HL-60/S4 treated with phorbol 12-myristate 13-acetate at 8.2 ng/mL for 4 days and 3 days (cell line): ENCODE measurements at regions not wholly inside any gene's neighbourhood (a gene's known extent, or its start where the extent isn't known, plus 50 kb on each side); places are given as distances from the start of the nearest gene placed in this dataset.

ENCODE experiments used
- in situ Hi-C: fragments of 300-500 bp; cut with MboI; formaldehyde crosslinking; loops from 2 replicates; pipeline ENCODE4 v1.15.0; 2022; ENCODE audit warnings: low sequenced_read_pairs

DNA sequence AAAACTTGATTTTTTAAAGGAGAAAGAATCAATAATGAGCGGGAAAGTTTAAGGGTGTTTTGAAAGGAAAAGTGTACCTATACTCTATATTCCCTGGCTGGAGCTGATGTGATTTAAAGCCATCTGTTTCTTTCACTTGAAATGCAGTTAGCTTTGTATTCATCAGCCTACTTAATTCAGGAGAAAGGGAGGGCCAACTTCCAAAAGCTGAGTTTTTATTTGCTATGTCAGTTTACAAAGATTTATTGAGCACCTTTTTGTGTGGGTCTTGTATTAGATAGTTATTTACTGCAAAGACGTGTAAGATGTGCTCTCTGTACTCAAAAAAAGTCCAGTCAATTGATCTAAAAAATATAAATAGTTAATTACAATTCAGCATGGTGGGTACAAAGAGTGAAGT lies 176.2 kb upstream of the GOLIM4 start:
- in situ Hi-C loops, result no loop called here

DNA sequence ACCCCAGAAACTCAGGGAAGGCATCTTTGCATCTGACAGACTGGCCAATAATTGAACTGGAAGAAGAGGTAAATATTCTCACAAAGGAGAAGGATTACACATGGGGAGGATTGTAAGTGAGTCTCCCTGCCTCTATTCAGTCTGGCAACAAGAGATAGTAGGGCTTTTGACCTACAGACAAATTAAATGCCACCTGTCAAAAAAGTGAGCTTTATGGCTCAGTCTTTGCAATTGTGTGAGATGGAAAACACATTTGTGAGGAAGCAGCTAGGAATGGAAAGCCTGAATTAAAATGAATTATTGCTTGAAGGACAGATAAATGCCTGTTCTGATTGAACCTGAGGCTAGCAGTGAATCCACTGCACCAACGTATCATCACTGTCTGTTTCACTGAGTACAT lies 173.3 kb upstream of the GOLIM4 start:
- in situ Hi-C loops, result no loop called here

DNA sequence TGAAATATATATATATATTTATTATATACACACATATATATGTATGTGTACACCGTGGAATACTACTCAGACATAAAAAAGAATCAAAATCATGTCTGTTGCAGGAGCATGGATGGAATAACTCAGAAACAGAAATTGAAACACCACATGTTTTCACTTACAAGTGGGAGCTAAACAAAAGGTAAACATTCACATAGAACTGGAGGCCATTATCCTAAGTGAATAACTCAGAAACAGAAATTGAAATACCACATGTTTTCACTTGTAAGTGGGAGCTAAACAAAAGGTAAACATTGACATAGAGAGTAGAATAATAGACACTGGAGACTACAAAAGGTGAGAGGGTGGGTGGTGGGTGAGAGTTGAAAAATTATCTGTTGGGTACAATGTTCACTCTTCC lies 171.5 kb upstream of the GOLIM4 start:
- in situ Hi-C loops, result no loop called here

DNA sequence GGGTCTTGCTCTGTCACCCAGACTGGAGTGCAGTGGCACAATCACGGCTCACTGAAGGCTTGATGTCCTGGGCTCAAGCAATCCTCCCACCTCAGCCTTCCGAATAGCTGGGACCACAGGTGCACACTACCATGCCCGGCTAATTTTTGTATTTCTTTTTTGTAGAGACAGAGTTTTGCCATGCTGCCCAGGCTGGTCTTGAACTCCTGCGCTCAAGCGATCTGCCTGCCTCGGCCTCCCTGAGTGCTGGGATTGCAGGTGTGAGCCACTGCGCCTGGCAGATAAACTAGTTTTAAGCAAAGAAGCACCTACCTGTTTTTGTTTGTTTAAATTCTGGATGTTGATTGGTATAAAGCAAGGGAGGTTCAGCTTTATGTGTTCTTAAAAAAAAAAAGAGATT lies 170.6 kb upstream of the GOLIM4 start:
- in situ Hi-C loops, result no loop called here

DNA sequence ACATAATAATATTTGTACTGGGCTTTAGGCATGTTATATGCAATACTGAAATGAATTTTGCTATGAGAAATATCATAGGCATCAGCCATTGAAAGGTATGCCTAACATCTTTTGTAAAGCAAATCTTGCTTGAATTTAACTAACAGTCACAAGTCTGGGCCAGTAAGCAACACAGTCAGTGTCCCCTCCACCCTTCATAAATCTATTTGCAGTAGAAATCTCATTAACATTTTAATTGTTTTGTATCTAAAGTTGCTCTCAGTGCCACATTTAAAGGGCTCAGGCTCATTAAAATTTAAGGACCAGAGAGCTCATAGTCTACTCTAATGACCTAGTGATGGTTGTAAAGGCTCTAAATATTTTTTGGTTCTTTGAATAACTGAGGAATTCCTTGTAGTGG lies 167.2 kb upstream of the GOLIM4 start:
- in situ Hi-C loops, result no loop called here

DNA sequence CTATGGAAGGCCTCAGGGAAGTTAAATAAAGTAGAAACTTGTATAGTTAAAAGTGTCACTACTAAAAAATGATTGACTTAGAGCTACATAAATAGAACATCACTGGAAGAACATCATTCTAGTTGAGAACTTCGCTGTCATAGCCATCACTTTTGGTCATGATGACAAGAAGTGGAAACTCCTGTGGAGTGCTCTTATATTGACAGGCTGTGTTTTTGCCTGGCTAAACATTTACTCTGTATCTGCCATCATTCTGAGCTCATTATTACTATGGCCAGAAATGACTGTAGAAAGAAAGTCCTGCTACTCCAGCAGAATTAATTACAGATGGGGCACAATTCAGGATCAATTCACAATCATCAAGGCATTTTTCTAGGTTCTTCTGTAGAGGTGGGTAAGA lies 165.1 kb upstream of the GOLIM4 start:
- in situ Hi-C loops, result no loop called here

DNA sequence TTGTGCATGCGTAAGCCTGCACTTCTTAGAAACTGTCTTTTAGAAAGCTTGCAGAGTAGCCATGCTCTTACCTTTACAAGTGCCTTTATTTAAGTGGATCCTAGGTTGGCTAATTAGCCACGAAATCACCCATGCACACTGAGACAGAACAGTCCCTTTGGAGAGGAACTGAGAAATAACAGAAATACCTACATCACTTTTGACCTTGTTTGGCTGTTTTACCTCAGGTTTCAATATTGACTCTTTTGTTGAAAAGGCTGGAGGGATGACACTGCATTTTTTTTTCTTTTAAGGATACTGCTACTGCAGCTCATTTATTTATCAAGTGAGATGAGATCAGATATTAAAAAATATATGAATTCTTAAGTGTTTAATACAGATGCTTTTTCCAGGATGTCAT lies 155.6 kb upstream of the GOLIM4 start:
- in situ Hi-C loops, result no loop called here

DNA sequence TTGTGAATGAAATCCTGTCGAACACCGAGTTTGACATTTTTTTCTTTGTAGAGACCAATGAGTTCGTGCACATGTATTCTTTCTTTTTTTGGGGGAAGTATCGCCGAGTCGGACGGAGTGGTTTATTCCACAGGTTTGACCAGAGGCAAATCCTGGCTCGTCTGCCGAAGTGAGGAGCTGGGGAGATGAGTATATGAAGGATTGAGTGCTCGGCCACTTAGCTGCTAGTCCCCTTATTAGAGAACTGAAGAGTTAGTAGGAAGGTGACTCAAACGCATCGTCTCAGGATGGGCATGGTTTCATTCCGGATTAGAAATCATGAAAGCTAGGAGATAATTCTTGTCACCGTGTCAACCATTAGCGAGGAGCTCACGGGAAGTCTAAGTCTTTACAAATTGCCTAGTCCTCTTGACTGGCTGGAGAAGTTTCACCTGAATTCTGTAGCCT lies 154.7 kb upstream of the GOLIM4 start:
- in situ Hi-C loops, result no loop called here

DNA sequence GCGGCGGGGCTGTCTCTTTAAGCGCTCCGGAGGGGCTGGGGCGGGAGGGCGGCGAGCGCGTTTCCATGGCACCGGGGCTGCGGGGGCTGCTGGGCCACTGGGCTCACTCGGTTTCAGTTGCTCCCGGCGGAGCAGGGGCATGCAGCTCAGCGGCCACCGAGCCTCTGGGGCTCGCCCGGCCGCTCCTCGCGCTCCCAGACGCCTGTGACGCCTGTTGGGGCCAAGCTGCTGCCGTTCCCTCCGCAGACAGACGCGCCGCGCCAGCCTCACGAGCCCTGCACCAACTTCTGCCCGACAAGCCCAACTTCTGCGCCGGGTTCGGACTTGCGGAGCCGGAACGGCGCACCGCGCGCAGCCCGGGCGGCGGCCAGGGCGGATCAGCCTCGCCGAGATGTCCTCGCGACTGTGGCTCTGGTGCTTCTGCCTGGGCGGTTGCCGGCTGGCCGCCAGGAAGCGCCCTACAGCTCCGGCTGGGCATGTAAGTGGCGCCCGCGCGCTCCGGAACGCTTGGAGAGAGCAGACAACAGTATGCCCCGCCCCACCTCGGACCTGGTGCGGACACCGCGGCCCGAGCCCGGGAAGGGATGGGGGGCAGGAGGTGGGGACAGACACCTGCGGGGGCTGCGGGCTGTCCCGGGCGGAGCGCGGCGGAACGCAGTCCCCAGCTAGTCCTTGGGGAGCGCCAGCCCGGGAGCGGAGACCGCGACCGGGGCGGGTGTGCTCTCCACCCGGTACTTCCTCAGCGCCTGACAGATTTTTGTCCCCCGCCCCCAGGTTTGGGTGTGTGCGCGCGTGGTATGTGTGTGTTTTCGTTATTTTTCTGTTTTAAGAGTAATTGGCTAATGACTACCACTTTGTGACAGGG lies 154.1 kb upstream of the GOLIM4 start:
- in situ Hi-C loops, result no loop called here

DNA sequence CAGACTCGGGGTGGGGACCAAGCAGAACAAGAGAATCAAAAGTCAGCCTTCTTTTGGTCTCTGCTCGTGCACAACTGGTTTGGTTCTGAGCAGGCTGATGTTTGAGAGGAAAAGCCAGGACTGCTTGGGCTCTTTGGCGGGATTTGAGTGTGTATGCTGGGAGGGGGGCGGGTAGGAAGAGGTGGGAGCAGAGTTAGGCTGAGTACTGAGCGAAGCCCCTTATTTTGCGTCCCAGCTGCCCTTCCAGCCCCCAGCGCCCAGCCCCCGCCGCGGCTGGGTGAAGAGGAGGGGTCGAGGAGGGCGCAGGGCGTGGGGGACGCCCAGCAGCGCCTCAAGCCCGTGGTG lies 153.5 kb upstream of the GOLIM4 start:
- in situ Hi-C loops, result no loop called here

DNA sequence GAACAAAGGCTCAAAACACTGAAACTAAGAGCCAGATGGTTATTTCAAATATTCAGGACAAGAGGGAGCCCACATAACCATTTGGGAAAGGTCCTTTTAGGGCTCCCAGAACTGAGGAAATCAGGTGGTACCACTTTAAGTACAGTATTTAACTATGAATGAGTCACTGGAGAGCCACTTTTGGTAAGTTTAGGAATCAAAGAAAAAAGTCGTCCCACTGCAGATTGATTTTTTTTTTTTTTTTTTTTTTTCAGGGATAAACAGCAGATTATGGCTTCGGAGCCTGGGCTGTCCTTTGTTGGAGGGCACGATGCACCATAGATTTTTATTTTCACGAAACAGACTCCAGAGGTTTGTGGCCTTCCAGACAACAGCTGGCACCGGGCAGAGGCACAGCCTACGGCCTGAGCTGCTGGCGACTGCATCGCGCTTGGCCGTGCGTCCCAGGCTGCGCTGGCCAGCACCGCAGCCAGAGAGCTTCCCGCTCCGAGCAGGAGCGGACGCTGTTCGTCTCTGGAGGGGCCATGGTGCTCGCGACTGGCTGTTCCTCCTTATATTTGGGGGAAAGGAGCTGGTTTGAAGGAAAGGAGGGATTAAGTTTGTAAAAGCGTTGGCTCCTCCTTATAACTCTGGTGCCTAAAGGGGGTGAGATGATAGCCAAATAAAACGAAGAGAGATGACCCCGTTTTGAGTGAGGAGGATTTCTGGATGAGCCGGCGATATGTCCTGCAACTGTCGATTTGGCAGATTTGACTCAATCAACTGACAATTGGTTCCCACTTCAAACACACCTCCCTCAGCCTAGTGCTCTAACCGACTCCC lies 152.9 kb upstream of the GOLIM4 start:
- in situ Hi-C loops, result no loop called here

DNA sequence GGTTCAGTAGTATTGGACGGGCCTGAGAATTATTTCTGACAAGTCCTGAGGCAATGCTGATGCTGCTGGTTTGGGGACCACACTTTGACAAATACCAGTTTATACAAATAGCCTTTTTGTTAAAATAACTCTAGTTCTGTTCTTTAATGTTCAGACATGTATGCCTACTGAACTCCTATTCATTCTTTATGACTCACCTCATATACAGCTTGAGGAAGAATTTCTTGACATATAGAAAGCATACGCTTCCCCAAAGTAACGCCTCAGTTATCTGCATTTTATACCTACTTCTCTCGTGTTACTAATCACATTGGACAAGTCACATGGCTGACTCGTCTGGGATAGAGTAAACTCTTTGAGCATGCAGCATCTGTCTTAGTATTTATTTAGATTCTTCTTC lies 145.4 kb upstream of the GOLIM4 start:
- in situ Hi-C loops, result no loop called here

DNA sequence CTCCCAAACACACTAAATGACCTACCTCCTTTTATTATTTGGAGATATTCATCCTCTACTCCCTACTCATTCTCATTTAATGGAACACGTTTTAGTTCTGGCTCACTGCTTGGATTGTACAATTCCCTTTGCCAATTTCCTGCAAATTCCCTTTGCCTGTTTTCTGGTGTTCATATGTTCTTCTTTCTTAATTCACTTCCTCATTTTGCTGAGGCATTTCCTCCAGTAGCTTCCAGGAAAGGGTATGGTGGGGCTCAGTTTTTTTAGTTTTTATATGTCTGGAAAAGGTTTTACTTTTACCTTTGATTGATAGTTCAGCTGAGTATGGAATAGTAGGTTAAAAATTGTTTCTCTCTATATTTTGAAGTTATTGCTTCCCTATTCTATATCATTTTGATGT lies 143.6 kb upstream of the GOLIM4 start:
- in situ Hi-C loops, result no loop called here

DNA sequence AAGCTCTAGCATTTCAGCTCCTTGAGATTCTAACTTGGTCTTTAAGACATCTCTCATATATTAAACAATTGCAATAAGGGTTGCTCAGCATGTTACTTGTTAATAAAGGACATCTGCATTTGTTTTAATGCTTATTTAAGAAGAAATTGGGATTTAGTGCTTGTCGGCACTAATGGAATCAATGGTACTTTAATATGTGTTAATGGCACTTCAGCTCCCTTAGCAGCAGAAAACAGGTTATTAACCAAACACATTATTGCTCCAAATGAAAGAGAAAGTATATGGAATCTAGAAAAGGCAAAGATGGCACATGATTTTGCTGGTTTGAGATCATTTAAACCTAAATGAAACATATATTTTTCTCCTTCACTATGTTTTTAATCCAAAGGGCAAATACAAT lies 137.3 kb upstream of the GOLIM4 start:
- in situ Hi-C loops, result no loop called here

DNA sequence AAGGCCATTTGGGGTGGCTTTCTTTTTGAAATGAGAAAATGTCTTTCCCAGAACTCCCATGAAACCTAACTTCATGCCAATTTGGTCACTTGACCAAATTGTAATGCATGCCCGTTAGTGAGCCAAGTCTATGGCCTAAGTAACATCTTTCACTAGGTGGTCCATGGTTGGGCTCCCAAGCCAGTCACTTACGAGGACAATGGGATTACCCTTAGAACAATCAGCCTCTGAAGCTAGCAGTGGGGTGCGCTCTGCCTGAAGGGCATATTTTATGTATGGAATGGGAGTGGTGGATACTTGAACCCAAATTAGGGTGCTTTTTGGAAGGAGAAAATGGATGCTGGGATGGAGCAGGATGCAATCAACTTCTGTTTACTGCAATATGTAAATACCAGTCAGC lies 127.4 kb upstream of the GOLIM4 start:
- in situ Hi-C loops, result no loop called here

DNA sequence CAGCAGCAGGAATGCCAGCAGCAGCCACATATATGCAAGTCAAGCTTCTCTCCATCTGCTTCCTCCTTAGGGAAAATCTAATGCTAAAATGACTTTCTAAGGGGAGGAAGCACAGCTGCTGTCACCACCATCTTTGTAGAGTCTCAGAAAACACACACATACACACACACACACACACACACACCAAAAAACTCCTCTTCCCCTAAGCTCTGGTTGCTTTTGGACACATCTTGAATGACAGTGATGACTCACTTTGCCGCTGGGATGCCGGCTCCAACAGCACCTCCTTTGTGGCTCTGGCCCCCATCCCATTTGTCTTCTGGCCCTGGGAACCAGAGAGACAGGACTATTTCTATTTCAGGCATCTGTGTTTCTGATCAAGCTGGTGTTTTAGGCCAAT lies 124.8 kb upstream of the GOLIM4 start:
- in situ Hi-C loops, result no loop called here

DNA sequence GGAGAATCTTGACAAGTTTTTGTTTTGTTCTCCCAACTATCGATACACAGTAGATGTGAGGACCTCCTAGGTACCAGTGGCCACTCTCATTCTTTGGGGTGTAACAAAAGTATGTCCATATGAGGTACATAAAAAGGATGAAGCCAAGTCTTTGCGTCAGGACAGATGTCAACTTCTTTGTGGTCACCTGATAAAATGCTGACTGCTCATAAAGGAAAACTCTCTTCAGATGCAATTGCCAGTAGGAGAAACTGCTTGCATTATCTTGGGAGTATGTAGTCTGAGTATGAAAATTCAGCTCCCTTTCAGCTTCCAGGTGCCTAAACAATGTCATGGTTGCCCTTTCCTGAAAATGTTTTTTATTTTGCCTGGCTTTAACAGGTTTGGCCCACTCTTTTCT lies 123.8 kb upstream of the GOLIM4 start:
- in situ Hi-C loops, result no loop called here

DNA sequence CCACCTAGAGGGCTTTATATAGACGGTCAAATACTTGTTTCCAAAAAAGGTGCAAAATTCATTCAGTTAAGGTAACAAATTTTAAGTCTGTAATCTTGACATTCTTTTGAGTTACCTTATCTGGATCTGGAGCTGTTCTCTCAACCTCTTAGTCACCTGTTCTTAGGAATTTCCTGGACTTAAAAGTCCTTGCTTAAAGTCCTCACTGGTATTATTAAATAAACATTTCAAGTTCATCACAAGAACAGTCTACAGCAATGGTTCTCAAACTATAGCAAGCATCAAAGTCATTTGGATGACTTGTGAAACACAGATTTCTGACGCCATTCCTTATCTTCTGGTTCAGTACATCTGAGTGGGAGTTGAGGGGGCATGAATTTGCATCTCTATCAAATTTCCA lies 122.9 kb upstream of the GOLIM4 start:
- in situ Hi-C loops, result no loop called here

DNA sequence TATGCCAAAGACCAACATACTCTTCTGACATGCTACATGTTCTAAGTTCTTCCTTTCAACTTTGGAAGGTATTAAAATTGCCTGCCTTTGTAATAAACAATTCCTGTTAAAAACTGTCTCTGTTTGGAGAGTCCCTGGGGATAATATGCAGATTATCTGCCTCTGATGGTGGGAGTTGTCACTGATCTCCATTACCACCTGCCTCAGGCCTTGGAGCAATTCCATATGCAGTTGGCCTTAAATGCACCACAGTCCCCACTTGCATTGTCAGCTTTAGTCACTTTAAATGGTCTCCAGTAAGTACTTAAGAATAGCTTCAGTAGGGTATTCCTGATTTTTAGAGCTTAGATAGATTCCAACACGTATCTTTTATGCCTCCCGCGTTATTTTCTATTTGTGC lies 121.1 kb upstream of the GOLIM4 start:
- in situ Hi-C loops, result no loop called here

DNA sequence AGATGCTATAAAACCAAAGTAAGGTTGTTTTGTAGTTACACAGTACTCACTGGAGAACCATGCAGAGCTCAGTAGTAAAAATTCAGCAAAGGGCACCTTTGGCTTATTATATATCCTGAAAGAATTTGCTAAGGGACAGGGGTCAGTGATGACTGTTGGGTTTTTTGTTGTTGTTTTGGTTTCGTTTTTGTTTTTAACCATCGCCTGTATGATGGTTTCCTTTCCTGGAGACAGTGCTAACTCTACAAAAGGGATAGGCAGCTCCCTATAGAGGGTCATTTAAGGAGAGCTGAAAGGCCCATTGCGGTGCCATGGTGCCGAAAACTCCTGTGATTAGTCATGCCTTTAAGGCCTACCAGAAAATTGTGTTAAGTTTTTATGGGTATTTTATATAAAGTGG lies 118.2 kb upstream of the GOLIM4 start:
- in situ Hi-C loops, result no loop called here

DNA sequence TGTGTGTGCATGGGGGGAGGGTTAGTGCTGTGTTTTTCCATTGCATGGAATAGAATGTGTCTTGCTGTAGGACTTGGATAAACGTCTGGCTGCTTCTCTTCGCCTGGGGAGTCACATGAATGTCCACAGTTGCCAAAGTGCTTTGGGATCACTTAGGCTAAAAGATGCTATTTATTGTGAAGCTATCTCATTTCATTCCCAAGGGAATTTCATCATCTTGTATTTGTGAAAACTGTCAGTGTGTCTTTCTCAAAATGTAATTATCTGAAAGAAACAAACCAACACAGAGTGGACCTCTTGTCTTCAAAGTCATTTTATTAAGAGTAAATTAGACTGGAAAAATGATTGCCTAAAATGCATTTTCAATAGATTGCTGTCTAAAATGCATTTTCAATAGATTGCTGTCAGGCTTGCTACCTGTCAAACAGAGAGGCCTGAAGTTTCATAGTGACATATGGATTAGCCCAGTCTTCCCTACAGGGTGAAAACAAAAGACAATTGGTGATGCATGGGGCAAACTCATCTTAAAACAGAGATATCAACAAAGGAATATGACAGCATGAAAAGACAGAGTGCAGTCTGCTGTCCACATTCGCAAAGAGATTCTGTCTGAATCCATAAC lies 117.1 kb upstream of the GOLIM4 start:
- in situ Hi-C loops, result no loop called here

DNA sequence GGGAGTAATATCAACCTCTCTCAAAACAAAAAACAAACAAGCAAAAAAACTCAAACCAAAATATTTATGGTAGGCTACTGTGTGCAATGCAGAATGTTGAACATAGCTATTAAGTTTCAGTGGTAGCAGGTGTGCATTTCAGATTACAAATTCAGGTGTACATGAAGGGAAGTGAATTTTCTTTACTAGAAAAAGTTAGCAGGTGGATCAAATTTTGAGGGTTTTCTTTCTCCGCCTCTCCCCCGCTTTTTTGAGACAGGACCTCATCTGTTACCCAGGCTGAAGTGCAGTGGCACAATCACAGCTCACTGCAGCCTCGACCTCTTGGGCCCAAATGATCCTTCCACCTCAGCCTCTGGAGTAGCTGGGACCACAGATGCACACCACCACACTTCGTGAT lies 109.7 kb upstream of the GOLIM4 start:
- in situ Hi-C loops, result no loop called here
